OCI-M2 (cell line): ENCODE measurements at regions not wholly inside any gene's neighbourhood (a gene's known extent, or its start where the extent isn't known, plus 50 kb on each side); places are given as distances from the start of the nearest gene placed in this dataset.
"Not testable (repeated sequence)": the region's sequence is repeated elsewhere in the genome, so short reads cannot be mapped to it uniquely, and the experiment has no call there.

Experiments
- DNase-seq: peaks from one replicate; lab custom pipeline; 2025; ENCODE audit not compliant: unreplicated experiment; lab: John Stamatoyannopoulos, UW

GRCh38 chr10:64626924-64627323, 1105.7 kb downstream of the REEP3 start:
- DNase-seq = no peak

GRCh38 chr10:64630534-64630933, 1109.3 kb downstream of the REEP3 start:
- DNase-seq = no peak

DNA sequence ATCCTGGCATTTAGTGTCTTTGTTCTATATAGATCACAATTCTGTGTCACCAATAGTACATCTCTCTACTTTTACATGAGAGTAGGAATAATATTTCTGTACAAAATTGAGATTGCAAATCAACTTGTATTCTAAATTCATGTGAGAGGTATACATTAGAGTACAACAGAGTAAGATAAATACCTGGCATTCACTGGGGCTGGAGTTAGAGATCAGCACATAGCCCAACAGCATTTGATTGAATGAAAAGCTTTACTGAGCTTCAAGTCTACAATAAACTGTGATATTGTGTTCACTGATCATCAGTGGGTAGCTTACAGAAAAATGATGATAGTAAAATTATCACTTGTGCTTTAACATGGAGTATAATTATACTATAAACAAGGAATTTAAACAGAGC, 1114.7 kb downstream of the REEP3 start:
- no peak for DNase-seq

- DNase-seq = no peak
These were observed 1115.3 kb downstream of the REEP3 start for GRCh38 chr10:64636461-64636860.

GRCh38 chr10:64637939-64638338, 1116.7 kb downstream of the REEP3 start:
- DNase-seq = no peak

DNA sequence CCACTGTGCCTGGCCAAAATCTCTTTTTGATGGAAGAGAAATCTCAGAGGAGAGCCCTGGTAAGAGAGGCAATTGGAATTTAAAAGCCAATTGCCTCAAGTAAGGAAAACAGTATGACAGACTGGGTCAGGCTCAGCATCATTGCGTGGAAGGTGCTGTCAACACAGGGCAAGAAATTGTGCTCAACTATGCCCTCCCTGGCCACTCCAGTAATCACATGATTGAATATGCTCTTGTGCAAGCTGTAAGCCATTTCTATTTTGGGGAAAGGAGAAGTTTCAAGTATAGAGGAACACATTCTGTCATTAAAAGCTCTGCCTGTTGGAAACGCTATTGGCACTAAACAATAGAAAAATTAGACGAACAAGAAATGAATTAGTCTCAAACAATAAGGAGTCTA, 1127.7 kb downstream of the REEP3 start:
- no peak for DNase-seq

- DNase-seq = no peak
These were observed 1137.3 kb downstream of the REEP3 start for GRCh38 chr10:64658528-64658927.

- no peak for DNase-seq
These were observed 1138.1 kb downstream of the REEP3 start for GRCh38 chr10:64659311-64659710.

GRCh38 chr10:64682043-64682442, 1160.8 kb downstream of the REEP3 start:
- no peak for DNase-seq

DNA sequence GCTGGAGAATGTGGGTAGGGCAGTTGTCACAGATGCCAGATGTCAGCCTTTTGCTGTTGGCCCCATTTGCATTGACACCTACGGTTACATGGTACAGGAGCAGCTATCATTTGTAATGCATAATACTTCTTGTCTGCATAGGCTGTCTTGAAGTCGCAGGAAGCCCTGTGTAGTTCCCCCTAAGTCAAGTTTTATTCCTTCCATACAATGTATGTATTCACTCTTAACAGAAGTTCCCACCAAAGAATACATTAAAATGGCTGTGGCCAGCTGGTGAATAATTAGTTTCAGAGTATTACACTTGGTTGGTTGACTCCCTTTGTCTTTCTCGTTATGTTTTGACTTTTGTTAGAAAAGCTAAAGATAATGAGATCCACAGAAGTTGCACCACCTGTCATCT, 1169.0 kb downstream of the REEP3 start:
- no peak for DNase-seq

GRCh38 chr10:64699244-64699643, 1178.0 kb downstream of the REEP3 start:
- DNase-seq = no peak

GRCh38 chr10:64702086-64702485, 1180.9 kb downstream of the REEP3 start:
- not testable (repeated sequence) for DNase-seq

- DNase-seq = no peak
These were observed 1187.9 kb downstream of the REEP3 start for GRCh38 chr10:64708884-64709681.

GRCh38 chr10:64726466-64726865, 1205.3 kb downstream of the REEP3 start:
- no peak for DNase-seq

GRCh38 chr10:64731016-64731415, 1209.8 kb downstream of the REEP3 start:
- no peak for DNase-seq

DNA sequence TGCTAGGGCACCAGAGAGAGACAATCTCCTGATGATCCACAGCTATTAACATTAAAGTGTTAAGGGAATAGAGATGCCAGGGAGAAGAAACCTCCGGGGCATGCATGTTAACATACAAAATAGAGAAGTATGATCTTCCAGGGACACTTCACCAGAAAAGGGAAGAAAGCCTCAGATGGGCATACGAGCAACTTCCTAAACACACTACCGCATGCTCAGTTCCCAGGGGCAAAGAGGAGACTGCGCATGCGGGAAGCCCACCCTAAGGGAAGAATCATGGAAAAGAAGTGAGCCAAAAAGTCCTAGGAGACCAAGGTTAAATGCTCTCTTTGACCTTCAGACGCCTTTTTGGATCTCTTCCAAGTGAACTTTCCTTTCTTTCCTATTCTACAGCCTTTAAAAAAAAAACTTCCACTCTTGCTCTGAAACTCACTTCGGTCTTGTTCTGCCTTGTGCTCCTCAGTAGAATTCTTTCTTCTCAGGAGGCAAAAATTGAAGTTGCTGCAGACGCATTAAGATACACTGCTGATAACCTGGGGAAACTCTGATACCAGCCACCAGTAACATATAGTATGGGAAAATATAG, 1211.3 kb downstream of the REEP3 start:
- DNase-seq = no peak

DNA sequence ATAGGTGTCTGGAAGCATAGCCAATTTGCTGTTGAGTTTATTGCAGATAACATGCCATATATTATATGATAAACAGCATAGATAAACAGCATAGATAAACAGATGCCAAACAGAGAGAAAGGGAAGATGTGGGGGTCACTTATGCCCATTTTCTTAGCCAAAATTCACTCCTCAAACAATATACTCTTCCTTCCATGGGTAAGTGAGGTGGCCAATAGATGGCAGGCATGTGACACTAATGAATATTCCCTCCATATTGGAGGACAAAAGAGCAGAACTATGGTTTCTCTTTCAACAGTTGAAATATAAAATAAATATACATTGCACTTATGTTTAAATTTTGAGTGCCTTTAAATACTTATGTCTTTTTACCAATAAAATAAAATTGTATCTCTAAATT, 1212.8 kb downstream of the REEP3 start:
- DNase-seq = no peak

DNA sequence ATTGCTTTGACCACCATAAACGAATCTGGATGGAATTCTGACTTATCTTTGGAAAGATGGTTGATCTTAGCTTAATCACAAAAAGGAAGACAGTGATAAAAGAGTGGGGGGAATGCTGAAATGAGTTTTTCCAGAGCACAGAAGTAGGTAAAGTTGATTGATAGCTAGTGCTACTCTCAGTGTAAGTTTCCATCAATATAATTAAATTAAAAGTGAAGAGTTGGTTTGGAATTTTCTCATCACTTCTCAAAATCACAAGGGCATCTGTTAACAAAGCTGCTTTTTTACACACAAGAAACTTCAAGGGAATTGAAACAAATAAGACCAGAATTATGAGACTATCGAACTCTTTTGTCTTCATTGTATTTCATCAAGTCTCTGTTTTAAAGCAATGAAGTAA, 1217.3 kb downstream of the REEP3 start:
- no peak for DNase-seq

- no peak for DNase-seq
These were observed 1224.4 kb downstream of the REEP3 start for GRCh38 chr10:64745565-64745964.

GRCh38 chr10:64750672-64751071, 1229.5 kb downstream of the REEP3 start:
- no peak for DNase-seq

DNA sequence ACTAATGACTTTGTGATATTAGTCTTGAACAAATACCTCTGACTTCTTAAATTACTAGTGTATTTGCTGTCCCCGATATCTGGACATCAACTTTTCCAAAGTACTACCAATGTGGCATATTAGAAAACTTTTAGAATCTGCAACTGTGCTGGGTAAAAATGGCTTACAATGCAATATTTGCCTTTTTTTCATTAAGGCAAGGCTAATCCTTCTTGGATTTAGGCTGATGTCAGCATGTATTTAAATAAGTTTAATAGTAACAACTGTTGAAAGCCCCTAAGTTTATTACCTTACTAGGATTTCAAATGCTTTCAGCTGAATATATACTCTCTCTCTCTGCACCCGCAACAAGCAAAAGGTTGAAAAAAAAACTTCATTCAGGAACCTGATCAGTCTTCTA, 1232.3 kb downstream of the REEP3 start:
- DNase-seq = no peak

GRCh38 chr10:64760371-64760770, 1239.2 kb downstream of the REEP3 start:
- no peak for DNase-seq

DNA sequence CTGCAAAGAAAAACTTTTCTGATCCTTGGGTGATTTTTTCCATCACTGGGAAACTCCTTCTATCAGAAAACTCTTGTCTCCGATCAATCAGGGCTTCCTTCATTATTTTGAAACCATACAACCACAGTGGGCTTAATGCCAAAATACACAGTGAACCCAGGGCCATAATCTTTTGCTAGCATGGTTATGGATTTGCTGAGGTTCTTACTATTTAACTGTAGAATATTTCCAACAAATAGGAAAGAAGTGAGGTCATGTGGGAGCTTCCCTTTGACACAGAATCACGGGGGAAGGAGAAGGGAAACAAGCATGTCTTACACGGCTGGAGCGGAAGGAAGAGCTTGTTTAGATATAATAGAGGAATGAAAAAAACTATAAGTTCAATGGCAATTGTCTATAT, 1241.7 kb downstream of the REEP3 start:
- no peak for DNase-seq
